HuH-7.5 (cell line): ENCODE measurements at regions not wholly inside any gene's neighbourhood (a gene's known extent, or its start where the extent isn't known, plus 50 kb on each side); places are given as distances from the start of the nearest gene placed in this dataset.

Experiments used
- DNase-seq: peaks from one replicate; pipeline ENCODE4 v3.0.0; 2011; ENCODE audit warnings: low spot score

- no peak for DNase-seq
These were observed 142.6 kb upstream of the CPSF6 start for GRCh38 chr12:69096669-69097335.

GRCh38 chr12:69097619-69098368, 141.6 kb upstream of the CPSF6 start:
- DNase-seq: no peak

GRCh38 chr12:69099201-69099837, 140.1 kb upstream of the CPSF6 start:
- no peak for DNase-seq

- DNase-seq: peak; percentile 28
These were observed 137.9 kb upstream of the CPSF6 start for GRCh38 chr12:69101505-69101904.

GRCh38 chr12:69102856-69103255, 136.5 kb upstream of the CPSF6 start:
- DNase-seq: no peak

- no peak for DNase-seq
These were observed 134.0 kb upstream of the CPSF6 start for GRCh38 chr12:69105101-69105962.

GRCh38 chr12:69106482-69107118, 132.8 kb upstream of the CPSF6 start:
- no peak for DNase-seq

- DNase-seq: no peak
These were observed 131.8 kb upstream of the CPSF6 start for GRCh38 chr12:69107541-69107940.

GRCh38 chr12:69108037-69108436, 131.3 kb upstream of the CPSF6 start:
- DNase-seq: no peak

- DNase-seq: no peak
These were observed 126.8 kb upstream of the CPSF6 start for GRCh38 chr12:69112616-69113015.

GRCh38 chr12:69115099-69115498, 124.3 kb upstream of the CPSF6 start:
- DNase-seq: no peak

- no peak for DNase-seq
These were observed 123.4 kb upstream of the CPSF6 start for GRCh38 chr12:69115951-69116350.

GRCh38 chr12:69117566-69118266, 121.7 kb upstream of the CPSF6 start:
- no peak for DNase-seq

- DNase-seq: no peak
These were observed 120.9 kb upstream of the CPSF6 start for GRCh38 chr12:69118516-69118915.

GRCh38 chr12:69119770-69120169, 119.6 kb upstream of the CPSF6 start:
- no peak for DNase-seq

GRCh38 chr12:69120354-69120753, 119.0 kb upstream of the CPSF6 start:
- no peak for DNase-seq

GRCh38 chr12:69123311-69123710, 116.1 kb upstream of the CPSF6 start:
- no peak for DNase-seq

GRCh38 chr12:69123919-69124638, 115.3 kb upstream of the CPSF6 start:
- DNase-seq: no peak

GRCh38 chr12:69129017-69129416, 110.4 kb upstream of the CPSF6 start:
- no peak for DNase-seq

GRCh38 chr12:69129564-69129963, 109.8 kb upstream of the CPSF6 start:
- no peak for DNase-seq
